ENCODE measurements at regions not wholly inside any gene's neighbourhood (a gene's known extent, or its start where the extent isn't known, plus 50 kb on each side); places are given as distances from the start of the nearest gene placed in this dataset.
A peak's percentile ranks its signal among the peaks of the same experiment; 100 is the strongest.
"Not testable (repeated sequence)": the region's sequence is repeated elsewhere in the genome, so short reads cannot be mapped to it uniquely, and the experiment has no call there.

DNA sequence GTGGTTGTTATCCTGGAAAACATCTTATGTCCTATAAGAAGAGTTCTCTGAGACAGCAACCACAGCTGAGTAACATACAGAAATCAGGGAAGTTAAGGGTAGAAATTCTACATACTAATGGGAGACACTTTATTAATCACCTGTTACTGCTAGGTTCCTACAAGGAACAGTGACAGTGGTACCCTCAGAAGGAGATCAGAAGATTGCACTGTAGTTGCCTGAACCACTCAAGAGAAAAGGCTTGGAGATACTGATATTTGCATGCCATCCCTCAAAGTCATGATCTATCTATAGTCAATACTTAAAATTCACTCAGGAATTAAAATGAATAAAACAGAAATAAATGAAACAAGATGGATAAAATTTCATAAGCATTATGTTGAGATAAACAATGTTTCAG, 136.0 kb downstream of the LMLN start:
- TF ChIP-seq CTCF (IDR thresholded peaks at IDR 0.05; ENCODE audit: insufficient read depth, low read length) (no peak), POLR2AphosphoS5 (IDR thresholded peaks at IDR 0.05; ENCODE audit: low read depth) (no peak), GABPA (IDR thresholded peaks at IDR 0.05; ENCODE audit: low read depth) (no peak), SPI1 (IDR thresholded peaks at IDR 0.05; ENCODE audit: borderline replicate concordance, low read depth) (no peak)
- TF ChIP-seq, protein P1, sequence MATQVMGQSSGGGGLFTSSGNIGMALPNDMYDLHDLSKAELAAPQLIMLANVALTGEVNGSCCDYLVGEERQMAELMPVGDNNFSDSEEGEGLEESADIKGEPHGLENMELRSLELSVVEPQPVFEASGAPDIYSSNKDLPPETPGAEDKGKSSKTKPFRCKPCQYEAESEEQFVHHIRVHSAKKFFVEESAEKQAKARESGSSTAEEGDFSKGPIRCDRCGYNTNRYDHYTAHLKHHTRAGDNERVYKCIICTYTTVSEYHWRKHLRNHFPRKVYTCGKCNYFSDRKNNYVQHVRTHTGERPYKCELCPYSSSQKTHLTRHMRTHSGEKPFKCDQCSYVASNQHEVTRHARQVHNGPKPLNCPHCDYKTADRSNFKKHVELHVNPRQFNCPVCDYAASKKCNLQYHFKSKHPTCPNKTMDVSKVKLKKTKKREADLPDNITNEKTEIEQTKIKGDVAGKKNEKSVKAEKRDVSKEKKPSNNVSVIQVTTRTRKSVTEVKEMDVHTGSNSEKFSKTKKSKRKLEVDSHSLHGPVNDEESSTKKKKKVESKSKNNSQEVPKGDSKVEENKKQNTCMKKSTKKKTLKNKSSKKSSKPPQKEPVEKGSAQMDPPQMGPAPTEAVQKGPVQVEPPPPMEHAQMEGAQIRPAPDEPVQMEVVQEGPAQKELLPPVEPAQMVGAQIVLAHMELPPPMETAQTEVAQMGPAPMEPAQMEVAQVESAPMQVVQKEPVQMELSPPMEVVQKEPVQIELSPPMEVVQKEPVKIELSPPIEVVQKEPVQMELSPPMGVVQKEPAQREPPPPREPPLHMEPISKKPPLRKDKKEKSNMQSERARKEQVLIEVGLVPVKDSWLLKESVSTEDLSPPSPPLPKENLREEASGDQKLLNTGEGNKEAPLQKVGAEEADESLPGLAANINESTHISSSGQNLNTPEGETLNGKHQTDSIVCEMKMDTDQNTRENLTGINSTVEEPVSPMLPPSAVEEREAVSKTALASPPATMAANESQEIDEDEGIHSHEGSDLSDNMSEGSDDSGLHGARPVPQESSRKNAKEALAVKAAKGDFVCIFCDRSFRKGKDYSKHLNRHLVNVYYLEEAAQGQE (IDR thresholded peaks at IDR 0.05; ENCODE audit: insufficient replicate concordance, low read depth), result no peak
- H3K27me3 ChIP-seq (ENCODE audit: insufficient read depth, poor library complexity, severe bottlenecking), result no peaks in the 10 kb centered on the region

DNA sequence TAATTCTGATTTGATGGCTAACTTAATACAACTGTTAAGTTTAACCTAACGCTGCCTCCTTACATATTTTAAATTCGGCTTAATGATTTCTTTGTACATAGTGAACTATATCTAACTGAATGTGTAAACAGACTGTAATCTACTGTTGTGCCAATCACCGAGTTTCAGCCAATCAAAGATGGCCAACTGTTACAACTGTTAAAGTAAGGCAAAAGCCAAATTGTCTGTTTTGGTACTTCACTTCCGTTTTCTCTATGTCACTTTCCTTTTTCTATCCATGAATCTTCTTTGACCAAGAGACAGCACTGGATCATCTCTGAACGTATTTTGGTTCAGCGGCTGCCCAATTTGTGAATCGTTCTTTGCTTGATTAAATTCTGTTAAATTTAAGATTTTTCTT, 137.0 kb downstream of the LMLN start:
- TF ChIP-seq CTCF (IDR thresholded peaks at IDR 0.05; ENCODE audit: insufficient read depth, low read length) (no peak), SPI1 (IDR thresholded peaks at IDR 0.05; ENCODE audit: borderline replicate concordance, low read depth) (no peak), GABPA (IDR thresholded peaks at IDR 0.05; ENCODE audit: low read depth) (no peak), POLR2AphosphoS5 (IDR thresholded peaks at IDR 0.05; ENCODE audit: low read depth) (no peak)
- TF ChIP-seq, protein P1 (IDR thresholded peaks at IDR 0.05; ENCODE audit: insufficient replicate concordance, low read depth), result no peak
- H3K27ac ChIP-seq (replicated peaks), result no peak overlapping the region
- no peak overlapping the region for H3K4me3 ChIP-seq (replicated peaks; ENCODE audit: insufficient read depth, low read length)
- DNase-seq (ENCODE audit: low read depth in 1 of 2, low spot score in 1 of 2), result no peak
- H3K27me3 ChIP-seq (ENCODE audit: insufficient read depth, poor library complexity, severe bottlenecking), result no peaks in the 10 kb centered on the region

More for the DNA sequence above, 136.0 kb downstream of the LMLN start:
- no peak for DNase-seq (ENCODE audit: low read depth in 1 of 2, low spot score in 1 of 2)
- H3K27ac ChIP-seq (replicated peaks), result no peak overlapping the region
- H3K4me3 ChIP-seq (replicated peaks; ENCODE audit: insufficient read depth, low read length), result no peak overlapping the region

DNA sequence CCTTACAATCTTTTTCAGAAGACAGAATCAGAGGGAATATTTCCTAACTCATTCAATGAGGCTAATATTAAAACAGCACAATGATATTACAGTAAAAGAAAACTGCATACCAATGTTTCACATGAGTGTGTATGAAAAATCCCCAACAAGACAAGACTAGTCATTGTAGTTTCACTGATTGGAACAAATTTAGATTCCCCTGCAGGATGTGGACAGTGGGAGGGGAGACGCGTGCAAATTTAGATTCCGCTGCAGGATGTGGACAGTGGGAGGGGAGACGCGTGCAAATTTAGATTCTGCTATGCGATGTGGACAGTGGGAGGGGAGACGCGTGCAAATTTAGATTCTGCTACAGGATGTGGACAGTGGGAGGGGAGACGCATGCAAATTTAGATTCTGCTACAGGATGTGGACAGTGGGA, 138.7 kb downstream of the LMLN start:
- not testable (repeated sequence) for H3K27ac ChIP-seq (replicated peaks); H3K4me3 ChIP-seq (replicated peaks; ENCODE audit: insufficient read depth, low read length)

DNA sequence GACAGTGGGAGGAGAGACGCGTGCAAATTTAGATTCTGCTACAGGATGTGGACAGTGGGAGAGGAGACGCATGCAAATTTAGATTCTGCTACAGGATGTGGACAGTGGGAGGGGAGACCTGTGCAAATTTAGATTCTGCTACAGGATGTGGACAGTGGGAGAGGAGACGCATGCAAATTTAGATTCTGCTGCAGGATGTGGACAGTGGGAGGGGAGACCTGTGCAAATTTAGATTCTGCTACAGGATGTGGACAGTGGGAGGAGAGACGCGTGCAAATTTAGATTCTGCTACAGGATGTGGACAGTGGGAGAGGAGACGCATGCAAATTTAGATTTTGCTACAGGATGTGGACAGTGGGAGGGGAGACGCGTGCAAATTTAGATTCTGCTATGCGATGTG, 143.1 kb downstream of the LMLN start:
- not testable (repeated sequence) for DNase-seq (ENCODE audit: low read depth in 1 of 2, low spot score in 1 of 2); H3K27ac ChIP-seq (replicated peaks); H3K27me3 ChIP-seq (ENCODE audit: insufficient read depth, poor library complexity, severe bottlenecking); H3K4me3 ChIP-seq (replicated peaks; ENCODE audit: insufficient read depth, low read length)

More for the DNA sequence above, 138.7 kb downstream of the LMLN start:
- peak in 1 of 2 experiments; percentile 54 for DNase-seq (ENCODE audit: low read depth in 1 of 2, low spot score in 1 of 2)
- H3K27me3 ChIP-seq (ENCODE audit: insufficient read depth, poor library complexity, severe bottlenecking), result not testable (repeated sequence)

DNA sequence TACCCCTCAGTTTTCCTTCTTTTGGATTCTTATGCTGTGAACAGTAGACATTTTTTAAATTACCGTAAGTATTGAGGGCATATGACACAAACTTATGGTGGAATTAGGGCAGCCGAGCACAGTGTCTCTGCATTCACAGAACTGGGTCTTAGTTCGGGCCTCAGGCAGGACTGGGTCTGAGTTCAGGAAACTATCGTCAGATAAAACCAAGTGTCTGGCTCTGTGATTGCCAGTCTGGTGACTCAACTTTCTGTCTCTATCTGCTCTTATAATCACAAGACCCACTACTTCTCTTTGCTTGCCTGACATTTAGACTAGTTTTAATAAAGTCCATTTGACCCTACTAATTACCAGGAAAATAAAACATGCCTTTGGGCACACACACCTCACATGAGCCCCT, 146.2 kb downstream of the LMLN start:
- peak overlapping the region; percentile 23; the same call in 1 of the 2 replicates for H3K4me3 ChIP-seq (replicated peaks; ENCODE audit: insufficient read depth, low read length)
- DNase-seq (ENCODE audit: low read depth in 1 of 2, low spot score in 1 of 2), result no peak

More for the DNA sequence above, 146.2 kb downstream of the LMLN start:
- no peak overlapping the region for H3K27ac ChIP-seq (replicated peaks)
- TF ChIP-seq, protein P1 (IDR thresholded peaks at IDR 0.05; ENCODE audit: insufficient replicate concordance, low read depth), result no peak
- TF ChIP-seq SPI1 (IDR thresholded peaks at IDR 0.05; ENCODE audit: borderline replicate concordance, low read depth), result no peak
- TF ChIP-seq POLR2AphosphoS5 (IDR thresholded peaks at IDR 0.05; ENCODE audit: low read depth), result no peak
- TF ChIP-seq GABPA (IDR thresholded peaks at IDR 0.05; ENCODE audit: low read depth), result no peak
- TF ChIP-seq CTCF (IDR thresholded peaks at IDR 0.05; ENCODE audit: insufficient read depth, low read length), result no peak
- H3K27me3 ChIP-seq (ENCODE audit: insufficient read depth, poor library complexity, severe bottlenecking), result no peaks in the 10 kb centered on the region
